B cell (primary cell): ENCODE measurements at regions not wholly inside any gene's neighbourhood (a gene's known extent, or its start where the extent isn't known, plus 50 kb on each side); places are given as distances from the start of the nearest gene placed in this dataset.

Source experiments
- ATAC-seq: fragments of 200-7000 bp; cut with Tn5 transposase; one replicate; pipeline ENCODE4 v1.10.0; 2021; ENCODE audit warnings: low read depth, mild to moderate bottlenecking, moderate number of reproducible peaks, moderate library complexity
- CTCF ChIA-PET: fragments of 350-600 bp; sonication (Branson Sonifier 250); formaldehyde crosslinking; loops from one replicate; lab custom pipeline; 2021; ENCODE audit warnings: antibody characterized with exemption, inconsistent platforms; lab: Charles Lee
- POLR2A ChIA-PET: fragments of 350-600 bp; sonication (Branson Sonifier 250); formaldehyde crosslinking; loops from one replicate; lab custom pipeline; 2021; ENCODE audit warnings: antibody characterized with exemption; lab: Charles Lee
- DNase-seq: peaks from one replicate; pipeline ENCODE4 v3.0.0; 2013
- H2AFZ ChIP-seq: 2 replicates; pipeline ENCODE4 v1.6.1; 2012; ENCODE audit warnings: mild to moderate bottlenecking, low read depth, low read length; ENCODE audit not compliant: insufficient read depth, poor library complexity, severe bottlenecking
- H3K27ac ChIP-seq, 2 donors: 1 replicate in 1 of 2; 2 replicates in 1 of 2; pipeline ENCODE4 v1.5.1; 2012 to 2013; ENCODE audit warnings: low read length in 2 of 2, mild to moderate bottlenecking in 2 of 2, moderate library complexity in 1 of 2
- H3K27me3 ChIP-seq, 4 experiments: fragments of 200-600 bp in 1 of 4; sonication (generic) in 1 of 4; replicated peaks in 1 of 4; 1 replicate in 2 of 4; 2 replicates in 2 of 4; pipeline versions ENCODE4 v1.6.1 to v1.7.0; 2013 to 2016; ENCODE audit warnings: low read length in 3 of 4, mild to moderate bottlenecking in 2 of 4, mixed read lengths in 1 of 4, moderate library complexity in 1 of 4; ENCODE audit not compliant: insufficient read depth in 4 of 4, control insufficient read depth in 3 of 4; ENCODE audit errors: control extremely low read depth in 1 of 4
- H3K36me3 ChIP-seq, 2 experiments: replicated peaks in 1 of 2; 1 replicate in 1 of 2; 2 replicates in 1 of 2; pipeline versions ENCODE4 v1.6.1 to v1.7.1; 2013; ENCODE audit warnings: low read length in 1 of 2; ENCODE audit not compliant: insufficient read depth in 2 of 2, control insufficient read depth in 1 of 2; ENCODE audit errors: control extremely low read depth in 1 of 2, extremely low read depth in 1 of 2
- H3K4me1 ChIP-seq, 2 donors: fragments of 200-600 bp in 1 of 2; sonication (generic) in 1 of 2; 1 replicate in 1 of 2; 2 replicates in 1 of 2; pipeline versions ENCODE4 v1.5.1 to v1.6.1; 2013 to 2017; ENCODE audit warnings: low read length in 2 of 2; ENCODE audit not compliant: control insufficient read depth in 2 of 2, insufficient read depth in 2 of 2
- H3K4me2 ChIP-seq: replicated peaks from 2 replicates; pipeline ENCODE3; 2012; ENCODE audit warnings: mild to moderate bottlenecking, low read depth, low read length; ENCODE audit not compliant: poor library complexity, severe bottlenecking
- H3K4me3 ChIP-seq, 5 experiments: fragments of 200-600 bp in 1 of 5; sonication (generic) in 1 of 5; 1 replicate in 3 of 5; 2 replicates in 2 of 5; pipeline versions ENCODE4 v1.5.1 to v1.7.0; 2011 to 2016; ENCODE audit warnings: low read length in 4 of 5, mild to moderate bottlenecking in 4 of 5, low read depth in 2 of 5, control low read depth in 1 of 5, moderate library complexity in 1 of 5; ENCODE audit not compliant: insufficient read depth in 1 of 5; ENCODE audit errors: control extremely low read depth in 1 of 5, extremely low read depth in 1 of 5
- H3K79me2 ChIP-seq: fragments of 200-600 bp; sonication (generic); one replicate; pipeline ENCODE4 v1.6.0; 2016; ENCODE audit warnings: low read length; ENCODE audit not compliant: control insufficient read depth, insufficient read depth
- H3K9ac ChIP-seq: fragments of 200-600 bp; sonication (generic); 2 replicates; pipeline ENCODE4 v1.6.1; 2017; ENCODE audit warnings: mild to moderate bottlenecking, low read length, moderate library complexity
- H3K9me3 ChIP-seq, 3 donors: one replicate each; pipeline versions ENCODE4 v1.6.1 to v1.7.1; 2013; ENCODE audit warnings: low read length in 2 of 3; ENCODE audit not compliant: control insufficient read depth in 2 of 3, insufficient read depth in 1 of 3; ENCODE audit errors: control extremely low read depth in 1 of 3
- H4K20me1 ChIP-seq: 2 replicates; pipeline ENCODE4 v1.6.0; 2012; ENCODE audit warnings: mild to moderate bottlenecking, low read length; ENCODE audit not compliant: insufficient read depth, control insufficient read depth, poor library complexity, severe bottlenecking
- H3K27ac Mint-ChIP-seq: one replicate; pipeline ENCODE4 v1.8.0; 2021; ENCODE audit warnings: mixed read lengths
- H3K27me3 Mint-ChIP-seq: one replicate; pipeline ENCODE4 v1.8.0; 2021; ENCODE audit warnings: mixed read lengths
- H3K4me1 Mint-ChIP-seq: one replicate; pipeline ENCODE4 v1.8.0; 2021; ENCODE audit warnings: mixed read lengths
- H3K4me3 Mint-ChIP-seq: one replicate; pipeline ENCODE4 v1.8.0; 2021; ENCODE audit warnings: mixed read lengths
- H3K9me3 Mint-ChIP-seq: one replicate; pipeline ENCODE4 v1.8.0; 2022; ENCODE audit warnings: mixed read lengths; ENCODE audit not compliant: insufficient read depth
- CTCF ChIP-seq: fragments of 200-600 bp; IDR thresholded peaks from one replicate; pipeline ENCODE4 v1.8.0; 2022; ENCODE audit warnings: antibody characterized with exemption, mild to moderate bottlenecking
- EZH2 ChIP-seq: IDR thresholded peaks from 2 replicates; pipeline ENCODE4 v1.6.1; 2012; ENCODE audit warnings: borderline replicate concordance, low read depth, mild to moderate bottlenecking, moderate library complexity, low read length; ENCODE audit not compliant: insufficient read depth, poor library complexity, severe bottlenecking
- WGBS: methylation state at CpG from one replicate; pipeline ENCODE4 v1.1.5; 2013; ENCODE audit warnings: missing lambda C conversion rate; ENCODE audit not compliant: insufficient coverage; 5-methylcytosine and 5-hydroxymethylcytosine counted together
- intact Hi-C: fragments of 100-400 bp; cut with micrococcal nuclease; formaldehyde crosslinking; loops from one replicate; pipeline ENCODE4 v1.10.0; 2022

- ChIA-PET CTCF (interaction anchor here (0.5 to 0.6 kb wide), 2 partner anchors 9 to 151 kb away, joined by 3 to 4 read pairs; no protein-coding TSS in a partner anchor), POLR2A (no interaction called here)
- H2AFZ ChIP-seq: no peak overlapping the region
- Mint-ChIP-seq H3K4me1 (no peaks in the 10 kb centered on the region), H3K27me3 (peaks cover 27% of the 10 kb centered on the region), H3K9me3 (no peaks in the 10 kb centered on the region), H3K4me3 (no peak overlapping the region), H3K27ac (no peak overlapping the region)
- H3K9me3 ChIP-seq: no peaks in the 10 kb centered on the region
- TF ChIP-seq EZH2: no peak
- TF ChIP-seq CTCF: no peak
- H3K4me2 ChIP-seq: no peak overlapping the region
- H3K36me3 ChIP-seq: no peaks in the 10 kb centered on the region
- no CpG with 5 or more reads among the region's 1 CpG for WGBS
- ATAC-seq (no peak), DNase-seq (no peak)
- intact Hi-C loops: no loop called here
- H3K27ac ChIP-seq: no peak overlapping the region
- H3K4me1 ChIP-seq: no peaks in the 10 kb centered on the region
- no peak overlapping the region for H3K4me3 ChIP-seq
- no peaks in the 10 kb centered on the region for H3K79me2 ChIP-seq
- no peaks in the 10 kb centered on the region for H4K20me1 ChIP-seq
- no peak overlapping the region for H3K9ac ChIP-seq
- H3K27me3 ChIP-seq: peaks cover 0 to 4% (median 0%) of the 10 kb centered on the region in 4 experiments
Measured at GRCh38 chr1:42043811-42044210, 109.4 kb upstream of the GUCA2B start.

- H3K27me3 ChIP-seq: no peaks in the 10 kb centered on the region
- no peak overlapping the region for H2AFZ ChIP-seq
- H3K4me1 ChIP-seq: no peaks in the 10 kb centered on the region
- no peak for DNase-seq
- TF ChIP-seq EZH2: no peak
- no peak for TF ChIP-seq CTCF
- POLR2A ChIA-PET: no interaction called here
- H3K9me3 ChIP-seq: no peaks in the 10 kb centered on the region
- no peaks in the 10 kb centered on the region for H4K20me1 ChIP-seq
- ATAC-seq: no peak
- no peaks in the 10 kb centered on the region for H3K79me2 ChIP-seq
- no peak overlapping the region for H3K27ac ChIP-seq
- intact Hi-C loops: no loop called here
- Mint-ChIP-seq H3K9me3 (no peaks in the 10 kb centered on the region), H3K4me3 (no peak overlapping the region), H3K4me1 (no peaks in the 10 kb centered on the region), H3K27me3 (peaks cover 23% of the 10 kb centered on the region), H3K27ac (no peak overlapping the region)
- CTCF ChIA-PET: interaction anchor here (0.6 kb wide), 1 partner anchor 8 kb away, joined by 3 read pairs; no protein-coding TSS in a partner anchor
- H3K9ac ChIP-seq: no peak overlapping the region
- H3K4me2 ChIP-seq: no peak overlapping the region
- H3K4me3 ChIP-seq: no peak overlapping the region
- no peaks in the 10 kb centered on the region for H3K36me3 ChIP-seq
- WGBS: no CpG with 5 or more reads among the region's 2 CpGs
Measured at GRCh38 chr1:42043182-42043581, 110.0 kb upstream of the GUCA2B start.
